GM12878 (cell line): ENCODE measurements at regions not wholly inside any gene's neighbourhood (a gene's known extent, or its start where the extent isn't known, plus 50 kb on each side); places are given as distances from the start of the nearest gene placed in this dataset.

Experiments
- ATAC-seq: fragments of 200-7000 bp; cut with Tn5 transposase; 3 replicates; pipeline ENCODE4 v1.9.1; 2020; ENCODE audit warnings: mild to moderate bottlenecking, moderate library complexity
- BruUV-seq: library from RNA; stranded (reverse); fragments of 400-500 nt; replicated peaks from 2 replicates; lab custom pipeline; 2021; lab: Mats Ljungman, UMichigan
- CTCF ChIA-PET: fragments of 300-600 bp; sonication (Branson Sonifier 250); formaldehyde crosslinking; extraction: SDS; loops from one replicate; lab custom pipeline; 2021; ENCODE audit warnings: inconsistent platforms; lab: Yijun Ruan, JAX
- POLR2A ChIA-PET: fragments of 350-600 bp; formaldehyde crosslinking; extraction: SDS; loops from one replicate; lab custom pipeline; 2021; ENCODE audit warnings: inconsistent platforms; lab: Charles Lee
- RAD21 ChIA-PET: fragments of 300-600 bp; sonication (Branson Sonifier 250); formaldehyde crosslinking; loops from one replicate; lab custom pipeline; 2023; ENCODE audit warnings: antibody characterized with exemption; ENCODE audit not compliant: unreplicated experiment; lab: Charles Lee
- SMC1A ChIA-PET: fragments of 300-600 bp; sonication (Branson Sonifier 250); formaldehyde crosslinking; loops from one replicate; lab custom pipeline; 2023; ENCODE audit not compliant: unreplicated experiment, uncharacterized antibody; lab: Charles Lee
- DNase-seq: peaks from one replicate; pipeline ENCODE4 v3.0.0-alpha.2; 2011; ENCODE audit warnings: low read depth, low spot score
- FAIRE-seq: peaks from 3 replicates; lab custom pipeline; 2011; peaks lifted over from hg19 to GRCh38; lab: Jason Lieb, UNC
- H2AFZ ChIP-seq: 2 replicates; pipeline ENCODE4 v1.6.0; 2011; ENCODE audit warnings: low read depth, low read length, control low read depth; ENCODE audit not compliant: control insufficient read depth
- H3K27ac ChIP-seq: 2 replicates; pipeline ENCODE4 v1.5.1; 2011; ENCODE audit warnings: control low read depth; ENCODE audit not compliant: control insufficient read depth, insufficient read depth
- H3K27me3 ChIP-seq, 2 experiments: replicated peaks in 1 of 2; 2 replicates each; pipeline versions ENCODE4 v1.6.0 to v1.6.1; 2011; ENCODE audit warnings: low read length in 1 of 2; ENCODE audit not compliant: control insufficient read depth in 2 of 2, insufficient read depth in 2 of 2
- H3K36me3 ChIP-seq, 2 experiments: 2 replicates each; pipeline ENCODE4 v1.5.1; 2011; ENCODE audit warnings: low read length in 1 of 2; ENCODE audit not compliant: control insufficient read depth in 2 of 2, insufficient read depth in 2 of 2
- H3K4me1 ChIP-seq: 2 replicates; pipeline ENCODE4 v1.6.1; 2011; ENCODE audit warnings: mild to moderate bottlenecking, low read length, moderate library complexity, mixed read lengths; ENCODE audit not compliant: control insufficient read depth, insufficient read depth
- H3K4me2 ChIP-seq: 2 replicates; pipeline ENCODE4 v1.6.0; 2011; ENCODE audit warnings: control low read depth; ENCODE audit not compliant: control insufficient read depth, insufficient read depth
- H3K4me3 ChIP-seq: fragments of 200-600 bp; sonication (generic); 2 replicates; pipeline ENCODE4 v1.5.1; 2016
- H3K79me2 ChIP-seq: 2 replicates; pipeline ENCODE4 v1.6.0; 2011; ENCODE audit warnings: low read length; ENCODE audit not compliant: control insufficient read depth, insufficient read depth
- H3K9ac ChIP-seq: 2 replicates; pipeline ENCODE4 v1.8.0; 2011; ENCODE audit warnings: low read length, control low read depth, mixed read lengths; ENCODE audit not compliant: control insufficient read depth, insufficient read depth
- H3K9me3 ChIP-seq: replicated peaks from 3 replicates; pipeline ENCODE4 v1.5.1; 2011; ENCODE audit warnings: mild to moderate bottlenecking, low read length; ENCODE audit not compliant: control insufficient read depth, insufficient read depth
- H4K20me1 ChIP-seq: 2 replicates; pipeline ENCODE4 v1.6.0; 2011; ENCODE audit not compliant: control insufficient read depth, insufficient read depth
- ATF7 ChIP-seq: fragments of 450-650 bp; IDR thresholded peaks from 2 replicates; pipeline ENCODE4 v1.6.1; 2016; ENCODE audit warnings: low read depth, mild to moderate bottlenecking
- FOXM1 ChIP-seq: IDR thresholded peaks from 2 replicates; pipeline ENCODE4 v1.6.1; 2012; ENCODE audit warnings: low read depth, mild to moderate bottlenecking, inconsistent platforms, low read length, moderate library complexity
- HDAC2 ChIP-seq: fragments of 200-600 bp; sonication (generic); IDR thresholded peaks from 2 replicates; pipeline ENCODE4 v1.6.1; 2017
- IKZF1 ChIP-seq: fragments of 450-650 bp; conservative IDR thresholded peaks from 2 replicates; pipeline ENCODE4 v1.6.1; 2017; ENCODE audit warnings: antibody characterized with exemption, mild to moderate bottlenecking
- IRF4 ChIP-seq: IDR thresholded peaks from 2 replicates; pipeline ENCODE4 v1.6.1; 2011; ENCODE audit warnings: low read depth, low read length
- KDM1A ChIP-seq: fragments of 200-600 bp; sonication (generic); IDR thresholded peaks from 2 replicates; pipeline ENCODE4 v1.6.1; 2016; ENCODE audit warnings: borderline replicate concordance
- NFXL1 ChIP-seq: fragments of 450-650 bp; IDR thresholded peaks from 2 replicates; pipeline ENCODE4 v1.6.1; 2017; ENCODE audit warnings: antibody characterized with exemption, mild to moderate bottlenecking, borderline replicate concordance
- PAX5 ChIP-seq: IDR thresholded peaks from 2 replicates; pipeline ENCODE4 v1.6.1; 2011; ENCODE audit warnings: low read depth, low read length, borderline replicate concordance
- RFX5 ChIP-seq: IDR thresholded peaks from 2 replicates; pipeline ENCODE4 v1.6.1; 2011; ENCODE audit warnings: low read depth, low read length, improper control_type of control experiment
- TCF12 ChIP-seq: IDR thresholded peaks from 2 replicates; pipeline ENCODE4 v1.6.1; 2011; ENCODE audit warnings: low read depth, mild to moderate bottlenecking, low read length
- ZBTB40 ChIP-seq: fragments of 450-650 bp; IDR thresholded peaks from 2 replicates; pipeline ENCODE4 v1.6.1; 2016; ENCODE audit warnings: mild to moderate bottlenecking, moderate library complexity, borderline replicate concordance
- WGBS: methylation state at CpG from one replicate; pipeline ENCODE4 v1.1.6; 2016; ENCODE audit warnings: low lambda C conversion rate; ENCODE audit not compliant: insufficient replicate concordance, insufficient coverage; ENCODE audit errors: missing lambda C conversion rate; 5-methylcytosine and 5-hydroxymethylcytosine counted together
- in situ Hi-C: fragments of 300-500 bp; cut with MboI; formaldehyde crosslinking; loops from 9 replicates; pipeline ENCODE4 v1.14.3; 2018; ENCODE audit warnings: mixed read lengths
- intact Hi-C: fragments of 100-400 bp; cut with micrococcal nuclease; formaldehyde crosslinking; loops from one replicate; pipeline ENCODE4 v1.14.2; 2022; ENCODE audit not compliant: unreplicated experiment
- TF ChIP-seq, protein P1 (sequence below): fragments of 450-650 bp; conservative IDR thresholded peaks from 2 replicates; pipeline ENCODE4 v1.6.1; 2017; ENCODE audit warnings: mild to moderate bottlenecking, moderate library complexity
- TF ChIP-seq, protein P2 (sequence below): IDR thresholded peaks from 2 replicates; pipeline ENCODE4 v1.6.1; 2012; ENCODE audit warnings: low read length, inconsistent platforms

DNA sequence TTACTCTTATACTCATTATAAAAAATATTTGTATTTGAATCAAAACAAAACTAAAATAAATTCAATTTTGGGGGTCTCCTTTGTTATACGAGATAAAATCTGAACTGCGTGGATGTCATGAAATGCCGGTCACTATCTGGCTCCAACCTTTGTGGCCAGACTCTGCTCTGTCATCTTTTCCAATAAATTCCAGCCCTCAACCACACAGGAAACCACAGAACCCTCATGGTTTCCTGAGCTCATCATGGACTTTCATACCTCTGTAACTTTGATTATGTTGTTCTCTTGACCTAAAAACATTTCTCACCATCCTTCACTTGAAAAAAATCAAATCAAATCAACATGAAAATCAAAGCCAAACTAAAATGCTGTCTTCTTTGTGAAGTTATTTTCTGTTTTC is 724.7 kb downstream of the METTL4 start:
- H3K79me2 ChIP-seq = no peaks in the 10 kb centered on the region
- intact Hi-C loops (no loop called here), in situ Hi-C loops (no loop called here)

More for the DNA sequence above, 724.7 kb downstream of the METTL4 start:
- 45% methylated on average over 3 of the region's 3 CpGs for WGBS
- no TSS peak for BruUV-seq
- H3K4me3 ChIP-seq = no peak overlapping the region
- no peaks in the 10 kb centered on the region for H3K9me3 ChIP-seq
- RAD21 ChIA-PET = no interaction called here
- H3K9ac ChIP-seq = no peak overlapping the region
- no peak for ATAC-seq
- H3K4me1 ChIP-seq = no peaks in the 10 kb centered on the region
- no peaks in the 10 kb centered on the region for H3K36me3 ChIP-seq
- no peak overlapping the region for H3K27ac ChIP-seq
- TF ChIP-seq FOXM1 (no peak), NFXL1 (no peak), IKZF1 (no peak), ZBTB40 (no peak), ATF7 (no peak), KDM1A (no peak), IRF4 (no peak), PAX5 (no peak), RFX5 (no peak), TCF12 (no peak), HDAC2 (no peak)
- TF ChIP-seq, protein P1, sequence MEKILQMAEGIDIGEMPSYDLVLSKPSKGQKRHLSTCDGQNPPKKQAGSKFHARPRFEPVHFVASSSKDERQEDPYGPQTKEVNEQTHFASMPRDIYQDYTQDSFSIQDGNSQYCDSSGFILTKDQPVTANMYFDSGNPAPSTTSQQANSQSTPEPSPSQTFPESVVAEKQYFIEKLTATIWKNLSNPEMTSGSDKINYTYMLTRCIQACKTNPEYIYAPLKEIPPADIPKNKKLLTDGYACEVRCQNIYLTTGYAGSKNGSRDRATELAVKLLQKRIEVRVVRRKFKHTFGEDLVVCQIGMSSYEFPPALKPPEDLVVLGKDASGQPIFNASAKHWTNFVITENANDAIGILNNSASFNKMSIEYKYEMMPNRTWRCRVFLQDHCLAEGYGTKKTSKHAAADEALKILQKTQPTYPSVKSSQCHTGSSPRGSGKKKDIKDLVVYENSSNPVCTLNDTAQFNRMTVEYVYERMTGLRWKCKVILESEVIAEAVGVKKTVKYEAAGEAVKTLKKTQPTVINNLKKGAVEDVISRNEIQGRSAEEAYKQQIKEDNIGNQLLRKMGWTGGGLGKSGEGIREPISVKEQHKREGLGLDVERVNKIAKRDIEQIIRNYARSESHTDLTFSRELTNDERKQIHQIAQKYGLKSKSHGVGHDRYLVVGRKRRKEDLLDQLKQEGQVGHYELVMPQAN = no peak
- TF ChIP-seq, protein P2, sequence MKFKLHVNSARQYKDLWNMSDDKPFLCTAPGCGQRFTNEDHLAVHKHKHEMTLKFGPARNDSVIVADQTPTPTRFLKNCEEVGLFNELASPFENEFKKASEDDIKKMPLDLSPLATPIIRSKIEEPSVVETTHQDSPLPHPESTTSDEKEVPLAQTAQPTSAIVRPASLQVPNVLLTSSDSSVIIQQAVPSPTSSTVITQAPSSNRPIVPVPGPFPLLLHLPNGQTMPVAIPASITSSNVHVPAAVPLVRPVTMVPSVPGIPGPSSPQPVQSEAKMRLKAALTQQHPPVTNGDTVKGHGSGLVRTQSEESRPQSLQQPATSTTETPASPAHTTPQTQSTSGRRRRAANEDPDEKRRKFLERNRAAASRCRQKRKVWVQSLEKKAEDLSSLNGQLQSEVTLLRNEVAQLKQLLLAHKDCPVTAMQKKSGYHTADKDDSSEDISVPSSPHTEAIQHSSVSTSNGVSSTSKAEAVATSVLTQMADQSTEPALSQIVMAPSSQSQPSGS = no peak
- SMC1A ChIA-PET = no interaction called here
- POLR2A ChIA-PET = no interaction called here
- no peak for FAIRE-seq
- no peak overlapping the region for H3K4me2 ChIP-seq
- H2AFZ ChIP-seq = no peak overlapping the region
- no peak for DNase-seq
- CTCF ChIA-PET = interaction anchor here (0.6 to 0.7 kb wide), 2 partner anchors 18 to 22 kb away, joined by 3 read pairs; no protein-coding TSS in a partner anchor
- no peaks in the 10 kb centered on the region for H3K27me3 ChIP-seq
- no peaks in the 10 kb centered on the region for H4K20me1 ChIP-seq
